KMS-11 (cell line): ENCODE measurements at regions not wholly inside any gene's neighbourhood (a gene's known extent, or its start where the extent isn't known, plus 50 kb on each side); places are given as distances from the start of the nearest gene placed in this dataset.

Source experiments
- H2AFZ ChIP-seq: fragments of 200-600 bp; sonication (generic); 2 replicates; pipeline ENCODE4 v1.6.1; 2016; ENCODE audit warnings: antibody characterized with exemption, mixed run types, low read depth
- H3K27ac ChIP-seq: fragments of 200-600 bp; sonication (generic); 2 replicates; pipeline ENCODE4 v1.6.1; 2016; ENCODE audit warnings: mild to moderate bottlenecking, mixed run types
- H3K27me3 ChIP-seq: fragments of 200-600 bp; sonication (generic); 2 replicates; pipeline ENCODE4 v1.6.1; 2017; ENCODE audit warnings: mild to moderate bottlenecking, low read depth, mixed run types, moderate library complexity; ENCODE audit not compliant: insufficient read depth
- H3K36me3 ChIP-seq: fragments of 200-600 bp; sonication (generic); 2 replicates; pipeline ENCODE4 v1.6.1; 2017; ENCODE audit warnings: mild to moderate bottlenecking, mixed run types; ENCODE audit not compliant: insufficient read depth
- H3K4me1 ChIP-seq: fragments of 200-600 bp; sonication (generic); 2 replicates; pipeline ENCODE4 v1.6.1; 2016; ENCODE audit warnings: mild to moderate bottlenecking, low read depth, mixed run types; ENCODE audit not compliant: poor library complexity, severe bottlenecking
- H3K4me2 ChIP-seq: fragments of 200-600 bp; sonication (generic); 2 replicates; pipeline ENCODE4 v1.7.0; 2016; ENCODE audit warnings: mild to moderate bottlenecking, mixed run types
- H3K4me3 ChIP-seq: fragments of 200-600 bp; sonication (generic); IDR thresholded peaks from 2 replicates; pipeline ENCODE4 v1.6.1; 2017; ENCODE audit warnings: low read depth, low read length, mixed read lengths; ENCODE audit not compliant: insufficient read depth
- H3K79me2 ChIP-seq: fragments of 200-600 bp; sonication (generic); 2 replicates; pipeline ENCODE4 v1.6.1; 2016; ENCODE audit warnings: low read depth, mixed run types; ENCODE audit not compliant: insufficient read depth
- H3K9ac ChIP-seq: fragments of 200-600 bp; sonication (generic); 2 replicates; pipeline ENCODE4 v1.6.1; 2016; ENCODE audit warnings: mild to moderate bottlenecking, mixed run types
- H4K20me1 ChIP-seq: fragments of 200-600 bp; sonication (generic); 2 replicates; pipeline ENCODE4 v1.6.1; 2016; ENCODE audit warnings: mild to moderate bottlenecking, mixed run types; ENCODE audit not compliant: insufficient read depth
- TF ChIP-seq, protein P1 (sequence below): fragments of 200-600 bp; sonication (generic); conservative IDR thresholded peaks from 2 replicates; pipeline ENCODE4 v1.6.1; 2017; ENCODE audit warnings: low read depth, mild to moderate bottlenecking, antibody characterized with exemption, low read length, moderate library complexity, mixed read lengths

DNA sequence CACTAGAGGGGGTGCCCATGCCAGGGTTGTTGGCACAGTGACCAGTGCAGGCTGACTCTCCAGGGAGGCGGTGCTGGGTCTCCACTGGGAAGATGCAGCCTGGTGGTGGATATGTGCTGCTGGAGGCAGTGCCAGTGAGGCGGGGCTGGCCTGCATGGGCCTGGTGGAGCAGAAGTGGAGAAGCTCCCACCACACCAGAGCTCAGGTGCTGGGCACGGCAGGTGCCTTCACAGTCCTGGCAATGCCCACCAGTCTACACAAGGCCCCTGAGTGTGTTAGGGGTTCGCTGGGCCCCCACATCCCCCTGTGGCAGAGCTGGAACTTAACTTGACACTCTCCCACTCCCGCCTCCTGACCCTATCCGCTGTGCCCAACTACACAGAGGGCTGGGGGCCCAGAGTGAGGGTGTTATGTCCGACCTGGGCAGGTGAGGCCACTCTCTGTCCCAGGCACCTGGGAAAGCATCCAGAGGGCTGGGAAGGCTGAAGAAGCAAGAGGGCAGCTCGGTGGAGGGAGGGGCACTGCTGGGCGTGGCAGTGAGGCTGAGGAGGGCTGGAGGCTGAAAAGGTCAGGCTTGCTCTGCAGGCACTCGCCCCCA, 102.4 kb upstream of the B3GAT1 start:
- H2AFZ ChIP-seq = no peak overlapping the region
- no peak overlapping the region for H3K4me3 ChIP-seq
- TF ChIP-seq, protein P1, sequence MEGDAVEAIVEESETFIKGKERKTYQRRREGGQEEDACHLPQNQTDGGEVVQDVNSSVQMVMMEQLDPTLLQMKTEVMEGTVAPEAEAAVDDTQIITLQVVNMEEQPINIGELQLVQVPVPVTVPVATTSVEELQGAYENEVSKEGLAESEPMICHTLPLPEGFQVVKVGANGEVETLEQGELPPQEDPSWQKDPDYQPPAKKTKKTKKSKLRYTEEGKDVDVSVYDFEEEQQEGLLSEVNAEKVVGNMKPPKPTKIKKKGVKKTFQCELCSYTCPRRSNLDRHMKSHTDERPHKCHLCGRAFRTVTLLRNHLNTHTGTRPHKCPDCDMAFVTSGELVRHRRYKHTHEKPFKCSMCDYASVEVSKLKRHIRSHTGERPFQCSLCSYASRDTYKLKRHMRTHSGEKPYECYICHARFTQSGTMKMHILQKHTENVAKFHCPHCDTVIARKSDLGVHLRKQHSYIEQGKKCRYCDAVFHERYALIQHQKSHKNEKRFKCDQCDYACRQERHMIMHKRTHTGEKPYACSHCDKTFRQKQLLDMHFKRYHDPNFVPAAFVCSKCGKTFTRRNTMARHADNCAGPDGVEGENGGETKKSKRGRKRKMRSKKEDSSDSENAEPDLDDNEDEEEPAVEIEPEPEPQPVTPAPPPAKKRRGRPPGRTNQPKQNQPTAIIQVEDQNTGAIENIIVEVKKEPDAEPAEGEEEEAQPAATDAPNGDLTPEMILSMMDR = no peak

DNA sequence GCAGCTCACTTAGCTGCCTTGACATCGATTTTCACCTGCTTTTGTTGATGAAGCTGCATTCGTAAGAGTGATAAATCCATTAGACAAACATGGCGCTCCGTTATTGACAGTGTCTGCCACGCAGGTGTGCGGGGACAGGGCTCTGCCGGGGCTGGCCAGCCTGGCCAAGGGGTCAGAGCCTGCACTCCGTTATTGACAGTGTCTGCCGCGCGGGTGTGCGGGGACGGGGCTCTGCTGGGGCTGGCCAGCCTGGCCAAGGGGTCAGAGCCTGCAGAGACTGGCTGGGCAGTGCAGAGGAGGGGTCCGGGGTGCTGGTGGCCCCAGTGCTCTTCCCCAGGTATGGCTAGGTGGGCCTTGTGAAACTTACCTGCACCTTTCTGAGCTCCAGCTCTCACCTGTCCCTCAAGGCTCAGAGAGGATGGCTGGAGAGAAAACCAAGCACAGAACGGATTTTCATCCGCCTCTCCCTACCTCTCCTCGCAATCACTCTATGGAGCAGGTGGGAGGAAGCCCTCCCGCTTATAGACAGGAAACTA, 101.6 kb upstream of the B3GAT1 start:
- TF ChIP-seq, protein P1 = no peak
- no peak overlapping the region for H3K9ac ChIP-seq
- no peak overlapping the region for H3K4me2 ChIP-seq
- no peaks in the 10 kb centered on the region for H4K20me1 ChIP-seq
- H3K79me2 ChIP-seq = no peaks in the 10 kb centered on the region
- H2AFZ ChIP-seq = no peak overlapping the region
- no peak overlapping the region for H3K4me3 ChIP-seq
- H3K27me3 ChIP-seq = no peaks in the 10 kb centered on the region
- H3K4me1 ChIP-seq = no peaks in the 10 kb centered on the region
- no peaks in the 10 kb centered on the region for H3K36me3 ChIP-seq
- no peak overlapping the region for H3K27ac ChIP-seq

More for the DNA sequence above, 102.4 kb upstream of the B3GAT1 start:
- Histone ChIP-seq H3K27me3 (no peaks in the 10 kb centered on the region), H3K79me2 (no peaks in the 10 kb centered on the region), H3K4me2 (no peak overlapping the region), H3K27ac (no peak overlapping the region), H3K9ac (no peak overlapping the region), H4K20me1 (no peaks in the 10 kb centered on the region), H3K4me1 (no peaks in the 10 kb centered on the region), H3K36me3 (no peaks in the 10 kb centered on the region)

DNA sequence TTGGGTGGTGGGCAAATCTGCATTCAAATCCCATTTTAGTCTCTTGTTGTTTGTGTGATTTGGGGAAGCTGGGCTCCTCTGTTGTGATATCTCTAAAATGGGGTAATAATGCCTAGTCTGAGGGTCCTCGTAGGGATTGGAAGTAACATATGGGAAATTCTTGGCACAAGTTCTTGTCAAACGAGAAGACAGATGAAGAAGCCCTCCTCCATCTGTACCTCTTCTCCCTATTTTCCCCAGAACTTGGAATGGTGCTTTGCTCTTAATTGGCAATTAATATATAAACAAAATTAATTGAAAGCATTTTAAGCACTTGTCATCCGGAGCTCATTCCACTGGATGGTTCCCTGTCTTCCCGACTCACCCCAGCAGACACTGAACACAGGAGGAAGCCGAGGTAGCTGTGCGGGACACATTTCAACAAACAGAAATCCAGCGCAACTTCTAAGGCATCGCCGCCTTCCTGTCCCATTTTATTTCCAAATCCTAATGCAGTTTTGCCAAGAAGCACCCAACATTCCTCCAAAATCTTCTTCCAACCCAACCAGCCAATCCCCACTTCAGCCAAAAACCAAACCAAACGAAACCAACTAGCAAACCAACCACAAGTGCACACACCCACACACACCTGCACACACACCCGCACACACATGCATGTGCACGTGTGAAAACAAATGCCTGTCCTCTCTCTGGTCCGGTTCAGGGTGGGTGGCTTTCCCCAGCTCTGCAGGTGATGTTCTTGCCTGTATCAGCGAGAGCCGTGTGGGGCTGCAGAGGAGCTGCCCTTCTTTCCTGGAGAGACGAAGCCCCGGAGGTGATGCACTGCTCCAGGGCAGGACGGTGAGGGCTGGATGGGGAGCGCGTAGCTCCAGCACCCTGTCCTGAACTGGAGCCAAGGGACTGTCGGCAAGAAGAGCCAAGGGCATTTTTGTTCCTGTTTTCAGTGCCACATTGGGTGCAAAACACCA, 100.8 kb upstream of the B3GAT1 start:
- H3K4me3 ChIP-seq = no peak overlapping the region
- no peaks in the 10 kb centered on the region for H3K27me3 ChIP-seq
- H3K36me3 ChIP-seq = no peaks in the 10 kb centered on the region
- no peak overlapping the region for H2AFZ ChIP-seq
- H3K4me1 ChIP-seq = no peaks in the 10 kb centered on the region
- TF ChIP-seq, protein P1 = no peak
- H4K20me1 ChIP-seq = no peaks in the 10 kb centered on the region
- no peaks in the 10 kb centered on the region for H3K79me2 ChIP-seq
- no peak overlapping the region for H3K9ac ChIP-seq
- H3K27ac ChIP-seq = no peak overlapping the region
- H3K4me2 ChIP-seq = no peak overlapping the region

DNA sequence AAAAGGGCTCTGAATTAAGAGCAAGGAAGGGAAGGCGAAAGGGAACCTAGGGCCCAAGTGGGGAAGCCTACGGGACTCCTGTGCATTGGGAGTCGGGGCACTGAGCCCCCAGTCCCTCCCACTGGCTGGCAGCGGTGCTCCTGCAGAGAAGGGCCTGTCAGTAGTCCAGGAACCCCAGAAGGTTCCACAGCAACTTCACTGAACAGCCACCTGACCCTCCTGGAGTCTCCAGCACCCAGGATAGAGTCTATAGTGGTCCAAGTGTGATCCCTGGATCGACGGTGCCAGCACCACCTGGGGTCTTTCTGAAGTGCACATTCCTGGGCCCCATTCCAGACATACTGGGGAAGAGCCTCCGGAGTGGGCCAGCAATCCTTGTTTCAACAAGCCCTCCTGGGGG, 100.0 kb upstream of the B3GAT1 start:
- H3K4me2 ChIP-seq = no peak overlapping the region
- TF ChIP-seq, protein P1 = no peak
- H3K4me1 ChIP-seq = no peaks in the 10 kb centered on the region
- H3K9ac ChIP-seq = no peak overlapping the region
- H3K27ac ChIP-seq = no peak overlapping the region
- no peak overlapping the region for H3K4me3 ChIP-seq
- no peak overlapping the region for H2AFZ ChIP-seq
- no peaks in the 10 kb centered on the region for H3K27me3 ChIP-seq
- no peaks in the 10 kb centered on the region for H4K20me1 ChIP-seq
- no peaks in the 10 kb centered on the region for H3K79me2 ChIP-seq
- no peaks in the 10 kb centered on the region for H3K36me3 ChIP-seq
